Breast epithelium (tissue), 4 donors: ENCODE measurements at regions not wholly inside any gene's neighbourhood (a gene's known extent, or its start where the extent isn't known, plus 50 kb on each side); places are given as distances from the start of the nearest gene placed in this dataset.

Experiments
- DNase-seq, 2 donors: peaks; one replicate each; pipeline ENCODE4 v3.0.0-alpha.2; 2019; ENCODE audit warnings: low spot score in 2 of 2
- H3K27ac ChIP-seq, 2 donors: fragments of 200-600 bp; sonication (generic) in 1 of 2; one replicate each; pipeline ENCODE4 v1.5.1; 2016 to 2019; ENCODE audit warnings: mild to moderate bottlenecking in 1 of 2
- H3K27me3 ChIP-seq, 2 donors: fragments of 200-600 bp; sonication (generic) in 1 of 2; one replicate each; pipeline versions ENCODE4 v1.5.1 to v1.6.0; 2017 to 2019; ENCODE audit warnings: control low read depth in 1 of 2, mild to moderate bottlenecking in 1 of 2
- H3K36me3 ChIP-seq: fragments of 200-600 bp; one replicate; pipeline ENCODE4 v1.5.1; 2019
- H3K4me1 ChIP-seq, 2 donors: fragments of 200-600 bp; sonication (generic); one replicate each; pipeline ENCODE4 v1.5.1; 2016 to 2019; ENCODE audit warnings: control low read depth in 1 of 2
- H3K4me3 ChIP-seq, 3 donors: fragments of 200-600 bp; sonication (generic); 1 replicate in 2 of 3; 2 replicates in 1 of 3; pipeline ENCODE4 v1.5.1; 2016 to 2019; ENCODE audit warnings: mild to moderate bottlenecking in 3 of 3, moderate library complexity in 2 of 3
- H3K9me3 ChIP-seq, 2 donors: fragments of 200-600 bp; sonication (generic) in 1 of 2; one replicate each; pipeline ENCODE4 v1.5.1; 2016 to 2019; ENCODE audit warnings: control low read depth in 1 of 2
- POLR2A ChIP-seq: fragments of 450-650 bp; IDR thresholded peaks from one replicate; pipeline ENCODE4 v1.6.1; 2016; ENCODE audit warnings: antibody characterized with exemption, mild to moderate bottlenecking, moderate library complexity
- POLR2AphosphoS5 ChIP-seq, 3 donors: sonication (generic); formaldehyde crosslinking; IDR thresholded peaks; one replicate each; pipeline ENCODE4 v1.6.1; 2017; ENCODE audit warnings: antibody characterized with exemption in 3 of 3
- intact Hi-C: fragments of 100-400 bp; cut with DNase I; formaldehyde crosslinking; loops from one replicate; pipeline ENCODE4 v1.15.1; 2023; ENCODE audit warnings: low total_unique reads
- TF ChIP-seq, protein P1 (sequence below), 3 donors: fragments of 450-650 bp; IDR thresholded peaks; one replicate each; pipeline ENCODE4 v1.5.1; 2016 to 2017; ENCODE audit warnings: antibody characterized with exemption in 3 of 3, mild to moderate bottlenecking in 3 of 3, moderate library complexity in 3 of 3

- Histone ChIP-seq H3K4me3 (no peak overlapping the region), H3K4me1 (no peaks in the 10 kb centered on the region), H3K27ac (no peak overlapping the region), H3K27me3 (no peaks in the 10 kb centered on the region), H3K9me3 (no peaks in the 10 kb centered on the region), H3K36me3 (no peaks in the 10 kb centered on the region)
- TF ChIP-seq, protein P1, sequence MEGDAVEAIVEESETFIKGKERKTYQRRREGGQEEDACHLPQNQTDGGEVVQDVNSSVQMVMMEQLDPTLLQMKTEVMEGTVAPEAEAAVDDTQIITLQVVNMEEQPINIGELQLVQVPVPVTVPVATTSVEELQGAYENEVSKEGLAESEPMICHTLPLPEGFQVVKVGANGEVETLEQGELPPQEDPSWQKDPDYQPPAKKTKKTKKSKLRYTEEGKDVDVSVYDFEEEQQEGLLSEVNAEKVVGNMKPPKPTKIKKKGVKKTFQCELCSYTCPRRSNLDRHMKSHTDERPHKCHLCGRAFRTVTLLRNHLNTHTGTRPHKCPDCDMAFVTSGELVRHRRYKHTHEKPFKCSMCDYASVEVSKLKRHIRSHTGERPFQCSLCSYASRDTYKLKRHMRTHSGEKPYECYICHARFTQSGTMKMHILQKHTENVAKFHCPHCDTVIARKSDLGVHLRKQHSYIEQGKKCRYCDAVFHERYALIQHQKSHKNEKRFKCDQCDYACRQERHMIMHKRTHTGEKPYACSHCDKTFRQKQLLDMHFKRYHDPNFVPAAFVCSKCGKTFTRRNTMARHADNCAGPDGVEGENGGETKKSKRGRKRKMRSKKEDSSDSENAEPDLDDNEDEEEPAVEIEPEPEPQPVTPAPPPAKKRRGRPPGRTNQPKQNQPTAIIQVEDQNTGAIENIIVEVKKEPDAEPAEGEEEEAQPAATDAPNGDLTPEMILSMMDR (IDR thresholded peaks at IDR 0.05) = no peak
- no peak for TF ChIP-seq POLR2AphosphoS5 (IDR thresholded peaks at IDR 0.05)
- TF ChIP-seq POLR2A = no peak
- intact Hi-C loops = no loop called here
- no peak for DNase-seq
These were observed 367.2 kb downstream of the FIGN start for GRCh38 chr2:163368655-163369054.

DNA sequence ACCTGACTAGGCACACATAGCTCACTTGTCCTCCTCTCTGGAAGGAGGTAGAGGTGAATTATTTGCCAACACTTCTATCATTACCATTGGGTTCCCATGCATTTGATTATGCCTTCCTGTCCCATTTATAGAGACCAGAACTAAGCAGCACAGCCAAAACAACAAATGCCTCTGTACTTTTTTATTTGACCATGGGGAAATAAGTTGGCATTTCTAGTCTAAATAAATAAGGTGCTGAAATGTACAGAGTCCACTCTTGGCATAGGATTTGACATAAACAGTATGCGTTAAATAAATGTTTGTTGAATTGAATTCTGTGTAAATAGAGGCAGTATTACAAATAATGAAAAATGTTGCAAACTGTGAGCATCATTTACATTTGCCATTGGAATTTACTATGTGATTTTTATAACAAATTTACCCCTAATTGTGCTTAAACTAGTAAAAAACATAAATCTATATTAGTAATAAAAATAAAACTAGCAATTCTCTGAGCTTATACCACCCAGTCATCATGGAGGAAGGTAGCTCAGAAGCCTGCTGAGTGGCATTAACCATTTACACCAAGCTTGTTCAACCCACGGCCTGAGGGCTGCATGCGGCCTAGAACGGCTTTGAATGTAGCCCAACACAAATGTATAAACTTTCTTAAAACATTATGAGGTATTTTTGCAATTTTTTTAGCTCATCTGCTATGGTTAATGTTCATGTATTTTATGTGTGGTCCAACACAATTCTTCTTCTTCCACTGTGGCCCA is 367.8 kb downstream of the FIGN start:
- DNase-seq = no peak
- Histone ChIP-seq H3K4me3 (no peak overlapping the region), H3K36me3 (no peaks in the 10 kb centered on the region), H3K27me3 (no peaks in the 10 kb centered on the region), H3K27ac (no peak overlapping the region), H3K4me1 (no peaks in the 10 kb centered on the region), H3K9me3 (peaks cover 0 to under 1% of the 10 kb centered on the region in 2 donors)
- intact Hi-C loops = no loop called here
- TF ChIP-seq POLR2AphosphoS5 (IDR thresholded peaks at IDR 0.05) = no peak
- TF ChIP-seq, protein P1 (IDR thresholded peaks at IDR 0.05) = no peak
- TF ChIP-seq POLR2A = no peak

- H3K36me3 ChIP-seq = no peaks in the 10 kb centered on the region
- no peak overlapping the region for H3K27ac ChIP-seq
- no peak overlapping the region for H3K4me3 ChIP-seq
- peaks cover 0 to 6% of the 10 kb centered on the region in 2 donors for H3K9me3 ChIP-seq
- intact Hi-C loops = no loop called here
- H3K4me1 ChIP-seq = no peaks in the 10 kb centered on the region
- TF ChIP-seq POLR2AphosphoS5 (IDR thresholded peaks at IDR 0.05) (no peak), POLR2A (no peak)
- TF ChIP-seq, protein P1 (IDR thresholded peaks at IDR 0.05) = no peak
- no peaks in the 10 kb centered on the region for H3K27me3 ChIP-seq
- no peak for DNase-seq
These were observed 371.1 kb downstream of the FIGN start for GRCh38 chr2:163364736-163365135.

GRCh38 chr2:163353551-163353950 is 382.3 kb downstream of the FIGN start:
- H3K27me3 ChIP-seq = no peaks in the 10 kb centered on the region
- TF ChIP-seq POLR2AphosphoS5 (IDR thresholded peaks at IDR 0.05) (no peak), POLR2A (no peak)
- TF ChIP-seq, protein P1 (IDR thresholded peaks at IDR 0.05) = no peak
- H3K4me1 ChIP-seq = no peaks in the 10 kb centered on the region
- no peak overlapping the region for H3K4me3 ChIP-seq
- DNase-seq = no peak
- H3K27ac ChIP-seq = no peak overlapping the region
- H3K36me3 ChIP-seq = no peaks in the 10 kb centered on the region
- no peaks in the 10 kb centered on the region for H3K9me3 ChIP-seq
- intact Hi-C loops = no loop called here

DNA sequence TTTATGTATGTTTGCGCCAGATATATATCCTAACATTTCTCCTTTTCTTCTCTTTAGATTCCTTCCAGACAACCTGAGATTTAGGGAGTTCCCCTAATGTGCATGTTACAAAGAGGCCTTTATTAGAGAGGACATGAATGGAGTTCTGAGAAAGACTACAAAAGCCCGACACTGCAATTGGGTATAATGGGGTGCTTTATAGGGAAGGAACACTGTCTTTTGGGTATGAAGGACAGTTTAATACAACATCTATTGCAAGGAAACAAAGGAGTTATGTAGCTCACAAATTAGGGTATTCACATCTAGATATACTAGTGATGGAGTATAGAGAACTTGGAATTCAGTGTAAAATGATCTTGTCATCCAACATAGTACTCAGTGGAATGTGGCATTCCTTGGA is 383.8 kb downstream of the FIGN start:
- H3K4me3 ChIP-seq = no peak overlapping the region
- no peak for DNase-seq
- no peaks in the 10 kb centered on the region for H3K36me3 ChIP-seq
- TF ChIP-seq POLR2A (no peak), POLR2AphosphoS5 (IDR thresholded peaks at IDR 0.05) (no peak)
- TF ChIP-seq, protein P1 (IDR thresholded peaks at IDR 0.05) = no peak
- H3K27ac ChIP-seq = no peak overlapping the region
- no peaks in the 10 kb centered on the region for H3K4me1 ChIP-seq
- intact Hi-C loops = no loop called here
- no peaks in the 10 kb centered on the region for H3K9me3 ChIP-seq
- no peaks in the 10 kb centered on the region for H3K27me3 ChIP-seq
